HUES48 (cell line): ENCODE measurements at regions not wholly inside any gene's neighbourhood (a gene's known extent, or its start where the extent isn't known, plus 50 kb on each side); places are given as distances from the start of the nearest gene placed in this dataset.

Experiments used
- H3K27ac ChIP-seq: one replicate; pipeline ENCODE4 v1.7.0; 2013; ENCODE audit warnings: low read depth, low read length, inconsistent platforms
- H3K27me3 ChIP-seq: 2 replicates; pipeline ENCODE4 v1.6.1; 2013; ENCODE audit warnings: mild to moderate bottlenecking, low read length; ENCODE audit not compliant: control insufficient read depth, insufficient read depth
- H3K36me3 ChIP-seq: 2 replicates; pipeline ENCODE4 v1.6.1; 2013; ENCODE audit warnings: low read length; ENCODE audit not compliant: control insufficient read depth, insufficient read depth
- H3K4me1 ChIP-seq: 2 replicates; pipeline ENCODE4 v1.6.1; 2013; ENCODE audit warnings: mild to moderate bottlenecking, low read length; ENCODE audit not compliant: control insufficient read depth, insufficient read depth
- H3K4me3 ChIP-seq: 2 replicates; pipeline ENCODE4 v1.5.1; 2013; ENCODE audit warnings: mild to moderate bottlenecking, low read depth, low read length
- H3K9ac ChIP-seq: 2 replicates; pipeline ENCODE4 v1.6.1; 2013; ENCODE audit warnings: mild to moderate bottlenecking, low read depth, low read length, moderate library complexity
- H3K9me3 ChIP-seq: 2 replicates; pipeline ENCODE4 v1.6.1; 2013; ENCODE audit warnings: low read length; ENCODE audit not compliant: control insufficient read depth, insufficient read depth

- H3K36me3 ChIP-seq: no peaks in the 10 kb centered on the region
- H3K4me1 ChIP-seq: no peaks in the 10 kb centered on the region
- H3K9ac ChIP-seq: no peak overlapping the region
- no peaks in the 10 kb centered on the region for H3K27me3 ChIP-seq
- no peaks in the 10 kb centered on the region for H3K9me3 ChIP-seq
- no peak overlapping the region for H3K4me3 ChIP-seq
- no peak overlapping the region for H3K27ac ChIP-seq
These were observed 1069.1 kb downstream of the SLC6A15 start for GRCh38 chr12:83843541-83843940.

DNA sequence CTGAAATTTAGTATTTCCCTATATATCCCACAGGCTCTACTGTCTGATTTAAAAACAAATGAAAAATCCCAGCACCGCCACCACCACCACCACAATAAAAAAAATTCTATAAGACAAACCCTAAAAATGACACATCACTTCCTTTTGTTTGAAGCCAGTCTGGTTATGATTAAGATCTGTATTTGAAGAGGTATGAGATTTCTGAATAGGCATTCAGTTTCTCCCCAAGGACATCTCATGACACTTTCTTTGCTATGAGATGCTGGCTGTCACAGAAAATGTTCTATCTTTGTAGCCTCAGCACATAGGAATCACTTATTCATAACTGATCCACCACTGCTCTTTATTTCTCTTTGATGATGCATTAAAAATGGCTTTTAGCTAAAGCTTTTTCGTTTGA lies 1071.0 kb downstream of the SLC6A15 start:
- Histone ChIP-seq H3K27me3 (no peaks in the 10 kb centered on the region), H3K27ac (no peak overlapping the region), H3K9me3 (no peaks in the 10 kb centered on the region), H3K36me3 (no peaks in the 10 kb centered on the region), H3K9ac (no peak overlapping the region), H3K4me3 (no peak overlapping the region), H3K4me1 (no peaks in the 10 kb centered on the region)

- Histone ChIP-seq H3K27ac (no peak overlapping the region), H3K4me3 (no peak overlapping the region), H3K36me3 (no peaks in the 10 kb centered on the region), H3K9ac (no peak overlapping the region), H3K27me3 (no peaks in the 10 kb centered on the region), H3K9me3 (peaks cover 13% of the 10 kb centered on the region), H3K4me1 (peaks cover 3% of the 10 kb centered on the region; the same call in 1 of the 2 replicates)
These were observed 1084.7 kb downstream of the SLC6A15 start for GRCh38 chr12:83827860-83828259.

GRCh38 chr12:83827193-83827592 lies 1085.4 kb downstream of the SLC6A15 start:
- Histone ChIP-seq H3K9me3 (peaks cover 13% of the 10 kb centered on the region), H3K27ac (no peak overlapping the region), H3K4me1 (peaks cover 3% of the 10 kb centered on the region; the same call in 1 of the 2 replicates), H3K27me3 (no peaks in the 10 kb centered on the region), H3K4me3 (no peak overlapping the region), H3K36me3 (no peaks in the 10 kb centered on the region), H3K9ac (no peak overlapping the region)

- Histone ChIP-seq H3K9me3 (peaks cover 13% of the 10 kb centered on the region), H3K36me3 (no peaks in the 10 kb centered on the region), H3K27ac (no peak overlapping the region), H3K4me3 (no peak overlapping the region), H3K9ac (no peak overlapping the region), H3K27me3 (no peaks in the 10 kb centered on the region), H3K4me1 (peaks cover 3% of the 10 kb centered on the region; the same call in 1 of the 2 replicates)
These were observed 1086.5 kb downstream of the SLC6A15 start for GRCh38 chr12:83826112-83826511.

GRCh38 chr12:83823386-83824045 lies 1089.1 kb downstream of the SLC6A15 start:
- peaks cover 13% of the 10 kb centered on the region for H3K9me3 ChIP-seq
- H3K4me1 ChIP-seq: peaks cover 1% of the 10 kb centered on the region; the same call in 1 of the 2 replicates
- no peak overlapping the region for H3K27ac ChIP-seq
- no peak overlapping the region for H3K9ac ChIP-seq
- no peaks in the 10 kb centered on the region for H3K27me3 ChIP-seq
- H3K36me3 ChIP-seq: no peaks in the 10 kb centered on the region
- H3K4me3 ChIP-seq: no peak overlapping the region

DNA sequence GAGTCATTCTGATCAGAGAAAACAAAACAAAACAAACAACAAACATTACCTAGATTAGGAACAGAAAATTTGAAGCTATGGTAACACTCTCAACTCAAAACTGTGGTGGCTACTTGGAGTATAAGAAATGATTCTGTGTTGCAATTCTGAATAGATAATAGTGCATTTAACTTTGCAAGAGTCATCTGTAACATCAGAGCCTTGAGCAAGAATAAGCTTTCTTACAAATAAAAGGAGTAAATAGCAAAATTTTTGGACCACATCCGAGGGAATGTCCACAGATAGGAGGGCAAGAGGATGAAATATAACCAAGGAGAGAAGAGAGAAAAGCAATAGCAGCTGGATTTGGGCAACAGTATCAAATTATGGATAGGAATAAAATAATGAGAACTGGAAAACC lies 1090.6 kb downstream of the SLC6A15 start:
- H3K9ac ChIP-seq: no peak overlapping the region
- no peaks in the 10 kb centered on the region for H3K36me3 ChIP-seq
- H3K4me1 ChIP-seq: no peaks in the 10 kb centered on the region
- H3K27ac ChIP-seq: no peak overlapping the region
- H3K9me3 ChIP-seq: peaks cover 13% of the 10 kb centered on the region
- H3K27me3 ChIP-seq: no peaks in the 10 kb centered on the region
- H3K4me3 ChIP-seq: no peak overlapping the region

GRCh38 chr12:83818881-83819280 lies 1093.7 kb downstream of the SLC6A15 start:
- no peak overlapping the region for H3K9ac ChIP-seq
- H3K36me3 ChIP-seq: no peaks in the 10 kb centered on the region
- H3K9me3 ChIP-seq: peaks cover under 1% of the 10 kb centered on the region; the same call in 1 of the 2 replicates
- H3K4me3 ChIP-seq: no peak overlapping the region
- no peak overlapping the region for H3K27ac ChIP-seq
- no peaks in the 10 kb centered on the region for H3K4me1 ChIP-seq
- no peaks in the 10 kb centered on the region for H3K27me3 ChIP-seq

GRCh38 chr12:83817730-83818129 lies 1094.9 kb downstream of the SLC6A15 start:
- Histone ChIP-seq H3K27me3 (no peaks in the 10 kb centered on the region), H3K4me1 (no peaks in the 10 kb centered on the region), H3K27ac (no peak overlapping the region), H3K9ac (no peak overlapping the region), H3K36me3 (no peaks in the 10 kb centered on the region), H3K9me3 (no peaks in the 10 kb centered on the region), H3K4me3 (no peak overlapping the region)

DNA sequence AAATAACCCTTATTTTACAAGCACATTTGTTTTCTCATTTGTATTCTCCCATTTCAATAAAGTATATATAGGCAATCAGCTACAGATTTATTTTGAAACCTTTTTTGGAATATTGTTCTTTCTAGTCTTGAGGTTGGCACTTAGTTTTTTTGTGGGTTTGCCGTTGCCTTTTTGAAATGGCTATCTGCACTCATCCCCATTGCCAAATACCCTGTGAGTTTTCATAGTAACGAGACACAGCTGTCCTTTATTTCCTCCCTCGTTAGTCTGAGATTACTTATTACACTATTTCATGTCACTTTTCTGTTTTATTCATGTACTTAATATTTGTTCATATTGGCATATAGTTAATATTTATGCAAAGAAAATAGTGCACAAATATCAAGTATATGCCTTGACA lies 1104.0 kb downstream of the SLC6A15 start:
- Histone ChIP-seq H3K4me3 (no peak overlapping the region), H3K27ac (no peak overlapping the region), H3K27me3 (no peaks in the 10 kb centered on the region), H3K9me3 (no peaks in the 10 kb centered on the region), H3K4me1 (no peaks in the 10 kb centered on the region), H3K36me3 (no peaks in the 10 kb centered on the region), H3K9ac (no peak overlapping the region)

DNA sequence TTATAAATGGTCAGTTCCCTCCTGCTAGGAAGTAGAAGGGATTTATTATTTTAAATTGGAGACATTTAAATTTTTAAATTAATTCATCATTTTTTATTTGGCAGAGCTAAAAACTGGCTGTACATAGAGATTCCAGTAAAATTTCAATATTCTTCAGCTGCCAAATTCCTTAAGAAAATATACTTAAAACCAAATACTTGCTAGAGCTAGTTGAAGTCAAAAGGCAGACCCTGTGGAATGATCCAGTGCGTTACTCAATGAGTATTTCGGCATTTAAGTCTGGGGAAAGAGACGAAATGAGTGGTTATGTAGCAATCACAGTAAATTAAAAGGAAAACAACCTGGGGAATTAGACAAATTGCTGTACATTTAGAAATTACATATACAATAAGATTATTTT lies 1104.7 kb downstream of the SLC6A15 start:
- Histone ChIP-seq H3K4me1 (no peaks in the 10 kb centered on the region), H3K27me3 (no peaks in the 10 kb centered on the region), H3K27ac (no peak overlapping the region), H3K36me3 (no peaks in the 10 kb centered on the region), H3K4me3 (no peak overlapping the region), H3K9me3 (no peaks in the 10 kb centered on the region), H3K9ac (no peak overlapping the region)
